ENCODE measurements at regions not wholly inside any gene's neighbourhood (a gene's known extent, or its start where the extent isn't known, plus 50 kb on each side); places are given as distances from the start of the nearest gene placed in this dataset.

- no peak for TF ChIP-seq CTCF (IDR thresholded peaks at IDR 0.05; ENCODE audit: unreplicated experiment)
- Mint-ChIP-seq H3K4me3 (ENCODE audit: unreplicated experiment) (no peak overlapping the region), H3K27ac (ENCODE audit: low read depth, unreplicated experiment) (no peak overlapping the region), H3K4me1 (ENCODE audit: insufficient read depth, unreplicated experiment) (no peaks in the 10 kb centered on the region), H3K9me3 (ENCODE audit: unreplicated experiment) (peaks cover 17% of the 10 kb centered on the region), H3K27me3 (ENCODE audit: insufficient read depth, unreplicated experiment) (peaks cover 72% of the 10 kb centered on the region), H3K36me3 (ENCODE audit: insufficient read depth, unreplicated experiment) (no peaks in the 10 kb centered on the region)
- no peak for DNase-seq (ENCODE audit: unreplicated experiment)
- intact Hi-C loops (cut with micrococcal nuclease) = no loop called here
- CTCF ChIA-PET = no interaction called here
- POLR2A ChIA-PET = no interaction called here
- BruUV-seq (replicated peaks) = no TSS peak
Observed at GRCh38 chrX:131477498-131477897, 66.4 kb upstream of the OR13H1 start.

All from MCF 10A (cell line).